B cell (primary cell): ENCODE measurements at regions not wholly inside any gene's neighbourhood (a gene's known extent, or its start where the extent isn't known, plus 50 kb on each side); places are given as distances from the start of the nearest gene placed in this dataset.

ENCODE experiments used
- ATAC-seq: fragments of 200-7000 bp; cut with Tn5 transposase; one replicate; pipeline ENCODE4 v1.10.0; 2021; ENCODE audit warnings: low read depth, mild to moderate bottlenecking, moderate number of reproducible peaks, moderate library complexity
- CTCF ChIA-PET: fragments of 350-600 bp; sonication (Branson Sonifier 250); formaldehyde crosslinking; loops from one replicate; lab custom pipeline; 2021; ENCODE audit warnings: antibody characterized with exemption, inconsistent platforms; lab: Charles Lee
- POLR2A ChIA-PET: fragments of 350-600 bp; sonication (Branson Sonifier 250); formaldehyde crosslinking; loops from one replicate; lab custom pipeline; 2021; ENCODE audit warnings: antibody characterized with exemption; lab: Charles Lee
- DNase-seq: peaks from one replicate; pipeline ENCODE4 v3.0.0; 2013
- H2AFZ ChIP-seq: 2 replicates; pipeline ENCODE4 v1.6.1; 2012; ENCODE audit warnings: mild to moderate bottlenecking, low read depth, low read length; ENCODE audit not compliant: insufficient read depth, poor library complexity, severe bottlenecking
- H3K27ac ChIP-seq, 2 donors: 1 replicate in 1 of 2; 2 replicates in 1 of 2; pipeline ENCODE4 v1.5.1; 2012 to 2013; ENCODE audit warnings: low read length in 2 of 2, mild to moderate bottlenecking in 2 of 2, moderate library complexity in 1 of 2
- H3K27me3 ChIP-seq, 4 experiments: fragments of 200-600 bp in 1 of 4; sonication (generic) in 1 of 4; replicated peaks in 1 of 4; 1 replicate in 2 of 4; 2 replicates in 2 of 4; pipeline versions ENCODE4 v1.6.1 to v1.7.0; 2013 to 2016; ENCODE audit warnings: low read length in 3 of 4, mild to moderate bottlenecking in 2 of 4, mixed read lengths in 1 of 4, moderate library complexity in 1 of 4; ENCODE audit not compliant: insufficient read depth in 4 of 4, control insufficient read depth in 3 of 4; ENCODE audit errors: control extremely low read depth in 1 of 4
- H3K36me3 ChIP-seq, 2 experiments: replicated peaks in 1 of 2; 1 replicate in 1 of 2; 2 replicates in 1 of 2; pipeline versions ENCODE4 v1.6.1 to v1.7.1; 2013; ENCODE audit warnings: low read length in 1 of 2; ENCODE audit not compliant: insufficient read depth in 2 of 2, control insufficient read depth in 1 of 2; ENCODE audit errors: control extremely low read depth in 1 of 2, extremely low read depth in 1 of 2
- H3K4me1 ChIP-seq, 2 donors: fragments of 200-600 bp in 1 of 2; sonication (generic) in 1 of 2; 1 replicate in 1 of 2; 2 replicates in 1 of 2; pipeline versions ENCODE4 v1.5.1 to v1.6.1; 2013 to 2017; ENCODE audit warnings: low read length in 2 of 2; ENCODE audit not compliant: control insufficient read depth in 2 of 2, insufficient read depth in 2 of 2
- H3K4me2 ChIP-seq: replicated peaks from 2 replicates; pipeline ENCODE3; 2012; ENCODE audit warnings: mild to moderate bottlenecking, low read depth, low read length; ENCODE audit not compliant: poor library complexity, severe bottlenecking
- H3K4me3 ChIP-seq, 5 experiments: fragments of 200-600 bp in 1 of 5; sonication (generic) in 1 of 5; 1 replicate in 3 of 5; 2 replicates in 2 of 5; pipeline versions ENCODE4 v1.5.1 to v1.7.0; 2011 to 2016; ENCODE audit warnings: low read length in 4 of 5, mild to moderate bottlenecking in 4 of 5, low read depth in 2 of 5, control low read depth in 1 of 5, moderate library complexity in 1 of 5; ENCODE audit not compliant: insufficient read depth in 1 of 5; ENCODE audit errors: control extremely low read depth in 1 of 5, extremely low read depth in 1 of 5
- H3K79me2 ChIP-seq: fragments of 200-600 bp; sonication (generic); one replicate; pipeline ENCODE4 v1.6.0; 2016; ENCODE audit warnings: low read length; ENCODE audit not compliant: control insufficient read depth, insufficient read depth
- H3K9ac ChIP-seq: fragments of 200-600 bp; sonication (generic); 2 replicates; pipeline ENCODE4 v1.6.1; 2017; ENCODE audit warnings: mild to moderate bottlenecking, low read length, moderate library complexity
- H3K9me3 ChIP-seq, 3 donors: one replicate each; pipeline versions ENCODE4 v1.6.1 to v1.7.1; 2013; ENCODE audit warnings: low read length in 2 of 3; ENCODE audit not compliant: control insufficient read depth in 2 of 3, insufficient read depth in 1 of 3; ENCODE audit errors: control extremely low read depth in 1 of 3
- H4K20me1 ChIP-seq: 2 replicates; pipeline ENCODE4 v1.6.0; 2012; ENCODE audit warnings: mild to moderate bottlenecking, low read length; ENCODE audit not compliant: insufficient read depth, control insufficient read depth, poor library complexity, severe bottlenecking
- H3K27ac Mint-ChIP-seq: one replicate; pipeline ENCODE4 v1.8.0; 2021; ENCODE audit warnings: mixed read lengths
- H3K27me3 Mint-ChIP-seq: one replicate; pipeline ENCODE4 v1.8.0; 2021; ENCODE audit warnings: mixed read lengths
- H3K4me1 Mint-ChIP-seq: one replicate; pipeline ENCODE4 v1.8.0; 2021; ENCODE audit warnings: mixed read lengths
- H3K4me3 Mint-ChIP-seq: one replicate; pipeline ENCODE4 v1.8.0; 2021; ENCODE audit warnings: mixed read lengths
- H3K9me3 Mint-ChIP-seq: one replicate; pipeline ENCODE4 v1.8.0; 2022; ENCODE audit warnings: mixed read lengths; ENCODE audit not compliant: insufficient read depth
- CTCF ChIP-seq: fragments of 200-600 bp; IDR thresholded peaks from one replicate; pipeline ENCODE4 v1.8.0; 2022; ENCODE audit warnings: antibody characterized with exemption, mild to moderate bottlenecking
- EZH2 ChIP-seq: IDR thresholded peaks from 2 replicates; pipeline ENCODE4 v1.6.1; 2012; ENCODE audit warnings: borderline replicate concordance, low read depth, mild to moderate bottlenecking, moderate library complexity, low read length; ENCODE audit not compliant: insufficient read depth, poor library complexity, severe bottlenecking
- WGBS: methylation state at CpG from one replicate; pipeline ENCODE4 v1.1.5; 2013; ENCODE audit warnings: missing lambda C conversion rate; ENCODE audit not compliant: insufficient coverage; 5-methylcytosine and 5-hydroxymethylcytosine counted together
- intact Hi-C: fragments of 100-400 bp; cut with micrococcal nuclease; formaldehyde crosslinking; loops from one replicate; pipeline ENCODE4 v1.10.0; 2022

- no peak overlapping the region for H3K27ac Mint-ChIP-seq
- Histone ChIP-seq H3K36me3 (no peaks in the 10 kb centered on the region), H3K4me3 (no peak overlapping the region), H2AFZ (no peak overlapping the region), H3K9ac (no peak overlapping the region), H3K27ac (no peak overlapping the region), H4K20me1 (no peaks in the 10 kb centered on the region), H3K4me1 (no peaks in the 10 kb centered on the region), H3K79me2 (no peaks in the 10 kb centered on the region), H3K27me3 (no peaks in the 10 kb centered on the region), H3K4me2 (no peak overlapping the region), H3K9me3 (peaks cover 0 to 4% (median 0%) of the 10 kb centered on the region in 3 donors)
- no peak overlapping the region for H3K4me3 Mint-ChIP-seq
- POLR2A ChIA-PET, result no interaction called here
- CTCF ChIA-PET, result no interaction called here
- no peak for TF ChIP-seq CTCF
- no peak for TF ChIP-seq EZH2
- no peak for ATAC-seq
- H3K27me3 Mint-ChIP-seq, result no peaks in the 10 kb centered on the region
- no peak for DNase-seq
- H3K4me1 Mint-ChIP-seq, result no peaks in the 10 kb centered on the region
- intact Hi-C loops, result no loop called here
- H3K9me3 Mint-ChIP-seq, result peaks cover 5% of the 10 kb centered on the region
- no CpG with 5 or more reads among the region's 1 CpG for WGBS
Observed at GRCh38 chr3:165549037-165549436, 288.2 kb downstream of the BCHE start.

- H2AFZ ChIP-seq, result no peak overlapping the region
- no peak overlapping the region for H3K27ac Mint-ChIP-seq
- no peaks in the 10 kb centered on the region for H3K79me2 ChIP-seq
- intact Hi-C loops, result no loop called here
- H3K9ac ChIP-seq, result no peak overlapping the region
- no peaks in the 10 kb centered on the region for H3K36me3 ChIP-seq
- H3K27me3 Mint-ChIP-seq, result no peaks in the 10 kb centered on the region
- H3K4me3 ChIP-seq, result no peak overlapping the region
- WGBS, result 69% methylated on average over 1 of the region's 4 CpGs
- ChIA-PET POLR2A (no interaction called here), CTCF (no interaction called here)
- no peaks in the 10 kb centered on the region for H4K20me1 ChIP-seq
- no peaks in the 10 kb centered on the region for H3K4me1 ChIP-seq
- DNase-seq (no peak), ATAC-seq (no peak)
- no peak overlapping the region for H3K4me3 Mint-ChIP-seq
- no peaks in the 10 kb centered on the region for H3K27me3 ChIP-seq
- TF ChIP-seq EZH2 (no peak), CTCF (no peak)
- peaks cover 0 to 4% (median 0%) of the 10 kb centered on the region in 3 donors for H3K9me3 ChIP-seq
- no peak overlapping the region for H3K4me2 ChIP-seq
- no peak overlapping the region for H3K27ac ChIP-seq
- no peaks in the 10 kb centered on the region for H3K4me1 Mint-ChIP-seq
- peaks cover 3% of the 10 kb centered on the region for H3K9me3 Mint-ChIP-seq
Observed at GRCh38 chr3:165545059-165545458, 292.2 kb downstream of the BCHE start.
